ENCODE measurements at regions not wholly inside any gene's neighbourhood (a gene's known extent, or its start where the extent isn't known, plus 50 kb on each side); places are given as distances from the start of the nearest gene placed in this dataset.

GRCh38 chr15:53378096-53378800, 381.2 kb downstream of the WDR72 start:
- TF ChIP-seq CTCF (IDR thresholded peaks at IDR 0.05): no peak
- no peak for TF ChIP-seq POLR2AphosphoS5 (IDR thresholded peaks at IDR 0.05; ENCODE audit: insufficient read depth in 1 of 2, low read depth in 1 of 2)
- TF ChIP-seq POLR2A (IDR thresholded peaks at IDR 0.05): no peak

Data from vagina (tissue), 2 donors.